Thymus (tissue), 11 donors: ENCODE measurements at regions not wholly inside any gene's neighbourhood (a gene's known extent, or its start where the extent isn't known, plus 50 kb on each side); places are given as distances from the start of the nearest gene placed in this dataset.
A peak's percentile ranks its signal among the peaks of the same experiment; 100 is the strongest.

ENCODE experiments used
- DNase-seq, 9 donors: peaks; one replicate each; pipeline ENCODE4 v3.0.0-alpha.2; 2013; ENCODE audit warnings: low spot score in 9 of 9, low read depth in 6 of 9, missing footprints in 1 of 9
- H3K27ac ChIP-seq, 2 donors: one replicate each; pipeline ENCODE4 v1.5.1; 2013; ENCODE audit warnings: control low read depth in 1 of 2, low read depth in 1 of 2, low read length in 1 of 2, mild to moderate bottlenecking in 1 of 2, moderate library complexity in 1 of 2
- H3K27me3 ChIP-seq, 2 donors: one replicate each; pipeline ENCODE4 v1.5.1; 2013; ENCODE audit warnings: low read length in 1 of 2; ENCODE audit not compliant: control insufficient read depth in 2 of 2, insufficient read depth in 1 of 2
- H3K36me3 ChIP-seq, 2 donors: one replicate each; pipeline ENCODE4 v1.5.1; 2013; ENCODE audit warnings: low read length in 1 of 2, mild to moderate bottlenecking in 1 of 2, moderate library complexity in 1 of 2; ENCODE audit not compliant: control insufficient read depth in 2 of 2, insufficient read depth in 2 of 2
- H3K4me1 ChIP-seq, 2 donors: one replicate each; pipeline ENCODE4 v1.5.1; 2013; ENCODE audit warnings: low read length in 2 of 2; ENCODE audit not compliant: control insufficient read depth in 2 of 2, insufficient read depth in 2 of 2
- H3K4me3 ChIP-seq, 2 donors: one replicate each; pipeline ENCODE4 v1.5.1; 2013; ENCODE audit warnings: low read length in 2 of 2, control low read depth in 1 of 2, mild to moderate bottlenecking in 1 of 2
- H3K9me3 ChIP-seq, 2 donors: one replicate each; pipeline ENCODE4 v1.5.1; 2013; ENCODE audit warnings: low read length in 1 of 2, mild to moderate bottlenecking in 1 of 2; ENCODE audit not compliant: control insufficient read depth in 2 of 2, insufficient read depth in 1 of 2
- WGBS: extraction: QIAGEN DNeasy Blood & Tissue Kit; methylation state at CpG from one replicate; pipeline ENCODE4 v1.1.7; 2013; 5-methylcytosine and 5-hydroxymethylcytosine counted together
- donor health status: healthy.

GRCh38 chr17:77645072-77646045, 313.1 kb upstream of the TNRC6C start:
- 58% methylated on average over 28 of the region's 28 CpGs for WGBS
- H3K9me3 ChIP-seq: peaks cover 2 to 21% of the 10 kb centered on the region in 2 donors
- peaks cover 20 to 22% of the 10 kb centered on the region in 2 donors for H3K4me1 ChIP-seq
- no peaks in the 10 kb centered on the region for H3K36me3 ChIP-seq
- peaks cover 0 to 12% of the 10 kb centered on the region in 2 donors for H3K27me3 ChIP-seq
- peak overlapping the region in 1 of 2 donors; percentile 38 for H3K27ac ChIP-seq
- DNase-seq: peak in 6 of 9 donors; percentile 30 to 74 (median 37)
- H3K4me3 ChIP-seq: no peak overlapping the region

GRCh38 chr17:77646046-77646430, 312.5 kb upstream of the TNRC6C start:
- no peak overlapping the region for H3K4me3 ChIP-seq

DNA sequence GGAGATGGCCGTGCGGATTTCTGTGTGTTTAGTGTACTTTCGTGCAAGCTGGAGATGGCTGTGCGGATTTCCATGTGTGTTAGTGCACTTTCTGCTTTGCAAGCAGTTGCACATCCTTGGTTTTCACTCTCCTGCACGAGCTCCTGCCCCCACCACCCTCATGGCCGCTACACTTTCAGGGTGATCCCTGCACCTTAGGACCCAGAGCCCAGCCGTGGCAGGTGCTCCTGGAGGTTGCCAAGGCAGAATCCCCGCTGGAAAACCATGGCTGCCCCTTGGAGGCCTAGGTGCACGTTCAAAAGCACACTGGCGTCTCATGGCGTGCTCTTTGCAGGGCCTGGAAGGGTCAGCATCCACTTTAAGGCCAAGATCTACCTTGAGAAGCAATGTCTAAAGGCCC, 311.0 kb upstream of the TNRC6C start:
- Histone ChIP-seq H3K27me3 (peaks cover 0 to 3% of the 10 kb centered on the region in 2 donors), H3K4me1 (peaks cover 20 to 22% of the 10 kb centered on the region in 2 donors), H3K9me3 (peaks cover 2 to 21% of the 10 kb centered on the region in 2 donors), H3K4me3 (no peak overlapping the region), H3K36me3 (no peaks in the 10 kb centered on the region), H3K27ac (no peak overlapping the region)
- no peak for DNase-seq
- 85% methylated on average over 11 of the region's 11 CpGs for WGBS

More at GRCh38 chr17:77646046-77646430, 312.5 kb upstream of the TNRC6C start:
- 82% methylated on average over 11 of the region's 11 CpGs for WGBS
- H3K9me3 ChIP-seq: peaks cover 2 to 21% of the 10 kb centered on the region in 2 donors
- no peak for DNase-seq
- no peaks in the 10 kb centered on the region for H3K36me3 ChIP-seq
- H3K27me3 ChIP-seq: peaks cover 0 to 7% of the 10 kb centered on the region in 2 donors
- peak overlapping the region; percentile 38 to 46 for H3K27ac ChIP-seq
- H3K4me1 ChIP-seq: peaks cover 20 to 22% of the 10 kb centered on the region in 2 donors

GRCh38 chr17:77649717-77650211, 308.7 kb upstream of the TNRC6C start:
- 88% methylated on average over 8 of the region's 8 CpGs for WGBS
- Histone ChIP-seq H3K4me1 (peaks cover 16 to 17% of the 10 kb centered on the region in 2 donors), H3K27ac (no peak overlapping the region), H3K27me3 (peaks cover 0 to 11% of the 10 kb centered on the region in 2 donors), H3K9me3 (peaks cover 2 to 17% of the 10 kb centered on the region in 2 donors), H3K36me3 (no peaks in the 10 kb centered on the region), H3K4me3 (no peak overlapping the region)
- DNase-seq: no peak

DNA sequence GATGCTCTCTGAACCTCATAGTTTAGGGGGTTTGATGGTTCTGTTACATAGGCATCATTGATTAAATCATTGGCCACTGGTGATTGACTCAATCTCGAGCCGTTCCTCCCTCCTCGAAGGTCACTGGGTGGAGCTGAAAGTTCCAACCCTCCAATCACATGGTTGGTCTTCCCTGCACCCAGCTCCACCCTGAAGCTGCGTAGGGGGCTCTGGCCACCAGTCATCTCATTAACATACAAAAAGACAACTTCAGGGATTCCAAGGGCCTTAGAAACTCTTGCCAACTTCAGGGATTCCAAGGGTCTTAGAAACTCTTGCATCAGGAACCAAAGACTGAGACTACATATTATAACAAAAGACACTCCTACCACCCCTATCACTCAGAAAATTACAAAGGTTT, 306.5 kb upstream of the TNRC6C start:
- H3K36me3 ChIP-seq: no peaks in the 10 kb centered on the region
- peaks cover 0 to 33% of the 10 kb centered on the region in 2 donors for H3K27me3 ChIP-seq
- no peak overlapping the region for H3K27ac ChIP-seq
- WGBS: 93% methylated on average over 4 of the region's 4 CpGs
- no peaks in the 10 kb centered on the region for H3K4me1 ChIP-seq
- no peak overlapping the region for H3K4me3 ChIP-seq
- DNase-seq: no peak
- peaks cover 2 to 15% of the 10 kb centered on the region in 2 donors for H3K9me3 ChIP-seq

DNA sequence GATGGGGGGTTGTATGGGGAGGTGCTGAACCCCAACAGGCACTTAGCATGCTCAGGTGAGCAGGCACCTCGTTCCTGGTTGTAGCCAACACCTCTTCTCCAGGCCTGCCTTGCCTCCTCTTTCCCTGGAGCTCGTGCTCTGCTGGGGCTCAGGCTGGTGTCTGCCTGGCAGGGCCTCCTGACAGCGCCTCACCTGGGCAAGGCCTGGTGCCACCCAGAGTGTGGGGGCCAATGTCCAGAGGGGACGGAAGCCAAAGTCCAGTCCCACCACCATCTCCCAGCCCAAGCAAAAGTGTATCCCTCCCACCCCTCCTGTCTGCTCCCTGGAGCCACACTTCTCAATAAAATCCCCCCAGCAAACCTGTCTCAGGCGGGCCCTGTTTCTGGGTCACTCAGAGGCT, 304.2 kb upstream of the TNRC6C start:
- Histone ChIP-seq H3K27ac (no peak overlapping the region), H3K4me1 (no peaks in the 10 kb centered on the region), H3K27me3 (peaks cover 0 to 51% of the 10 kb centered on the region in 2 donors), H3K9me3 (peaks cover 0 to 6% of the 10 kb centered on the region in 2 donors), H3K36me3 (no peaks in the 10 kb centered on the region), H3K4me3 (no peak overlapping the region)
- DNase-seq: no peak
- 97% methylated on average over 5 of the region's 5 CpGs for WGBS

DNA sequence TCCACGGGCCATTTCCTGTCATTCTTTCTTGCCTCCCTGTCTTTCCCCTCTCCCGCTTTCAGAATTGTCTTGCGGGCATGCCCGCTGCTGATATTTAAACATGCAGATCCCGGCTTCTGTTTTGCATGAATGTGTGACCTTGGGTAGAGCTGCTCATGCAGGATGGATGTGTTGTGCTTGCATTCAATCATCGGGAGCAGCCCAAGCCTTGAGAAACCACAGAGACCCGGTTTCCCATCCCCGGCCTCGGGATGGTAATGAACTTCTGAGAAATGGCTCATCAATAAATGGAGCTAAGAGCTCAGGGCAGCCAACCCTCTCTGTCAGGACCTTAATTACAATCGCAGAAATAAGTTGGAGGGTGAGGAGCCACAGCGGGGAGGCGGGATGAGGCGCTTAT, 303.7 kb upstream of the TNRC6C start:
- Histone ChIP-seq H3K27ac (no peak overlapping the region), H3K4me3 (no peak overlapping the region), H3K36me3 (no peaks in the 10 kb centered on the region), H3K9me3 (peaks cover 0 to under 1% of the 10 kb centered on the region in 2 donors), H3K4me1 (no peaks in the 10 kb centered on the region), H3K27me3 (peaks cover 0 to 51% of the 10 kb centered on the region in 2 donors)
- no peak for DNase-seq
- WGBS: 69% methylated on average over 13 of the region's 13 CpGs

- 86% methylated on average over 9 of the region's 9 CpGs for WGBS
- H3K27me3 ChIP-seq: peaks cover 0 to 51% of the 10 kb centered on the region in 2 donors
- H3K36me3 ChIP-seq: no peaks in the 10 kb centered on the region
- H3K9me3 ChIP-seq: no peaks in the 10 kb centered on the region
- H3K4me3 ChIP-seq: no peak overlapping the region
- H3K27ac ChIP-seq: no peak overlapping the region
- DNase-seq: no peak
- H3K4me1 ChIP-seq: no peaks in the 10 kb centered on the region
Measured at GRCh38 chr17:77656054-77656453, 302.4 kb upstream of the TNRC6C start.

DNA sequence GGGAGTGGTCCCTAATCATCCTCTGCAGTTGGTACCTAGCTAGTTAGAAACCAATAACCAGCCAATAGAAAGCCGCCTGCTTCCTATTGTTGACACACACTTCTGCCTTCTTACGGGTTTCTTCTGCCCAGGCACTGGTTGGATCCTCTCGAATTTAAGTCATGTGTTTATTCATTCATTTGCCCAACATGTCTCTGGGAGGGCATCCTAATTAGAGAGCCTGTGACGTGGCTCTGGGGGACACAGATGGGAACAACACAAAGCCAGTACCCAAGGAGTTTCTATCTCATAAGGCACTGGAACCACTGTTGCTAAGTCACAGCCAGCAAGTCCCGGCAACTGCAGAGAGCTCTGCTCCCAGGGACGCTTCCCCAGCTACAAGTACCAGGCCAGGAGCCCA, 300.7 kb upstream of the TNRC6C start:
- Histone ChIP-seq H3K4me3 (no peak overlapping the region), H3K27me3 (peaks cover 0 to 51% of the 10 kb centered on the region in 2 donors), H3K27ac (no peak overlapping the region), H3K9me3 (peaks cover 0 to 2% of the 10 kb centered on the region in 2 donors), H3K36me3 (no peaks in the 10 kb centered on the region), H3K4me1 (no peaks in the 10 kb centered on the region)
- no peak for DNase-seq
- WGBS: 89% methylated on average over 6 of the region's 6 CpGs
